IPS-20b (cell line): ENCODE measurements at regions not wholly inside any gene's neighbourhood (a gene's known extent, or its start where the extent isn't known, plus 50 kb on each side); places are given as distances from the start of the nearest gene placed in this dataset.
A peak's percentile ranks its signal among the peaks of the same experiment; 100 is the strongest.
"Not testable (repeated sequence)": the region's sequence is repeated elsewhere in the genome, so short reads cannot be mapped to it uniquely, and the experiment has no call there.

Source experiments
- H3K27ac ChIP-seq: one replicate; pipeline ENCODE4 v1.5.1; 2013; ENCODE audit warnings: low read length
- H3K27me3 ChIP-seq: 2 replicates; pipeline ENCODE4 v1.6.1; 2013; ENCODE audit warnings: mild to moderate bottlenecking, low read length, inconsistent platforms; ENCODE audit not compliant: insufficient read depth
- H3K36me3 ChIP-seq: 2 replicates; pipeline ENCODE4 v1.6.1; 2013; ENCODE audit warnings: low read depth, mild to moderate bottlenecking, inconsistent platforms, low read length, moderate library complexity; ENCODE audit not compliant: insufficient read depth
- H3K4me1 ChIP-seq: 2 replicates; pipeline ENCODE4 v1.6.1; 2013; ENCODE audit warnings: mild to moderate bottlenecking, control low read depth, inconsistent platforms, low read length, moderate library complexity; ENCODE audit not compliant: insufficient read depth
- H3K4me3 ChIP-seq: 2 replicates; pipeline ENCODE4 v1.5.1; 2013; ENCODE audit warnings: mild to moderate bottlenecking, low read length, inconsistent platforms
- H3K9ac ChIP-seq: 2 replicates; pipeline ENCODE4 v1.6.1; 2013; ENCODE audit warnings: low read depth, mild to moderate bottlenecking, inconsistent platforms, low read length, moderate library complexity
- H3K9me3 ChIP-seq: 2 replicates; pipeline ENCODE4 v1.6.1; 2013; ENCODE audit warnings: mild to moderate bottlenecking, low read depth, low read length, inconsistent platforms; ENCODE audit not compliant: insufficient read depth

DNA sequence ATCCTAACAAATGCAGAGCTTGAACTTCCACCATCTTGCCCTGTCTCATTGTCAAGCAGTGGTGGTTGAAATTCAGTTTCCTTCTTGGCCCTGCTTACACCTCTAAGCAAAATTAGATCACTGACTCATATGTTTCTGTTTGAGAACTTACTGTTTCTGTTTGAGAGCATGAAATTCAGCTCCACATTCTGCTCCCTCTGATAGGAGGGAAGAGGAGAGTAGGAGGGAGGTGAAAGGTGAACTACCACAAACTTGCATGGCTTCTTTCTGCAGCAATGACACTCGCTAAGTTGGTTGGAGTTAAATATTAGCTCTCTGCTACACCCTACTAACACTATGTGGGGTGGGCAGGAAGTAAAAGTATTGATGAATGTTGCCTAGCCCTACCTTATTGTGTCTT, 117.8 kb upstream of the EDA2R start:
- H3K27me3 ChIP-seq, result no peaks in the 10 kb centered on the region
- H3K4me1 ChIP-seq, result no peaks in the 10 kb centered on the region
- H3K4me3 ChIP-seq, result no peak overlapping the region
- H3K9me3 ChIP-seq, result no peaks in the 10 kb centered on the region
- H3K9ac ChIP-seq, result no peak overlapping the region
- no peaks in the 10 kb centered on the region for H3K36me3 ChIP-seq
- no peak overlapping the region for H3K27ac ChIP-seq

DNA sequence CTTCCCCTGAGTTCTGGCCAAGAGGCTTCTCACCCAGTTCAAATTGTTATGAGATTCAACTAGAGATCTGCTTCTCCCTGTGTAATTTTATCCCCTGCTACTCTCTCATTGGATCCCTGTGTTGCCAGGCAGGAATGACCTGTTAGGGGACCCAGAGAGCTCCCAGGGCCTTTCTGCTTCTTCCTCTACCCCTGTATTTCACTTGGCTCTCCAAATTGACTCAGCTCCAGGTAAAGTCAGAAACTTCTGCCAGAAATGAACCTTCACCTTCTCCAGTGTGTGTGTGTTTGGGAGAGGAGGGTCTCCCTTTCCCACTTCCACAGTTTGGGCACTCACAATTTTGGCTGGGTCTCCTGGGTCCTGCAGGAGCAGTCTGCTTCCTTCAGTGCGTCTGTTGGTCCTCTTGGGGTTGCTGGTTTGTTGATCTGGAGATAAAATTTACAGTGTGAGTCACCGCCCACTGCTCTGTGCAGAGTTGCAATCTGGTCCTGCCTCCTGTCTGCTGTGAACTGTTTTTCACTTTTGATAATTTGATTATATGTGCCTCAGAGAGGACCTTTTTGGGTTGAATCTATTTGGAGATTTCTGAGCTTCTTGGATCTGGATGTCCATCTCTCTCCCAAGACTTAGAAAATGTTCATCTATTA, 112.4 kb upstream of the EDA2R start:
- Histone ChIP-seq H3K27me3 (no peaks in the 10 kb centered on the region), H3K4me3 (no peak overlapping the region), H3K9me3 (no peaks in the 10 kb centered on the region), H3K27ac (no peak overlapping the region), H3K36me3 (no peaks in the 10 kb centered on the region), H3K9ac (no peak overlapping the region), H3K4me1 (no peaks in the 10 kb centered on the region)

DNA sequence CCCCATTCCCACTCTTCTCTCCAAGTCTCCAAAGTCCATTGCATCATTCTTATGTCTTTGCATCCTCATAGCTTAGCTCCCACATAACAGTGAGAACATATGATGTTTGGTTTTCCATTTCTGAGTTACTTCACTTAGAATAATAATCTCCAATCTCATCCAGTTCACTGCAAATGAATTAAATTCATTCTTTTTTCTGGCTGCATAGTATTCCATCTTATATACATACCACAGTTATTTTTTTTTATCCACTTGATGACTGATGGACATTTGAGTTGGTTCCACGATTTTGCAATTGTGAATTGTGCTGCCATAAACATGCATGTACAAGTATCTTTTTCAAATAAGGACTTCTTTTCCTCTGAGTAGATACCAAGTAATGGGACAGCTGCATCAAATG, 105.6 kb upstream of the EDA2R start:
- H3K9ac ChIP-seq, H3K4me1 ChIP-seq, H3K36me3 ChIP-seq, H3K9me3 ChIP-seq, H3K27ac ChIP-seq, H3K27me3 ChIP-seq, H3K4me3 ChIP-seq: not testable (repeated sequence)

DNA sequence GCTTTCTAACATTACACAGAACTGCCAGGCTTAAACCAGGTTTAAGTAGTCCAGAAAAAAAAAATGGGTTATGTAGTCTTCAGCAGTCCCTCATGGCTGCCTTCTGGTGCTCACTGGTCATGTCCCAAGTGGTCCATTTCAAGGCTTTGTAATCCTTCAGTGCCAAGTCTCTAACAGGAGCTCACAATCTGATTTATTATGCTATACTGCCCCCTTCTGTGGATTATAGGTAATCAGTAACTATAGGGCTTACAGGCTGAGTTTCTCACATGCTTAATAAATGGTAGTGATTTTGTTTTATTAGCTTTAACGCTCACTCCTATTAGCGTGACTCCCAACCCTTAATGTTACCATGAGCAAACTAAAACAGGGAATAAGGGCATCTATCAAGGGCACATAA, 92.5 kb upstream of the EDA2R start:
- Histone ChIP-seq H3K4me3 (no peak overlapping the region), H3K9ac (no peak overlapping the region), H3K9me3 (no peaks in the 10 kb centered on the region), H3K27ac (no peak overlapping the region), H3K4me1 (no peaks in the 10 kb centered on the region), H3K36me3 (no peaks in the 10 kb centered on the region), H3K27me3 (no peaks in the 10 kb centered on the region)

DNA sequence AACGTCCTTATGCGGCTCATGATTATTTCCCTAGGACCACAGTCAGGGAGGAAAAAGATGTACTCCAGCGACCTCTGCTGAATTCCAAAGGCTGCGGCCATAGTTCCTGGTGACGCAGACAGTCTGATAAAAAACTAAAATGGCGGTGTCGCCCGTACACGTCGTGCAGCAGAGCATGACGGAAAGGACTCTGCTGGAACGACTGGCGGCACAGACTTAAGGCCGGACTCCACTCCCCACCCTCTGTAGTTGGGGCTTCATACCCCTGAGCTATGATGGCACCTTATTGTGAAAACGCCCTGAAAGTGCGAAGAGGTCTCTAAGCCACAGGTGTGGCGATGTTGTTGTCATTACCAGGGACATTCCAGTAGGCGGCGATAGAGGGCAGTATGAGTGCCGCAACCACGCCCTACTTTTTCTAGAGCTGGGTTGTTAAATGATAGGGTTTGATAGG, 90.0 kb upstream of the EDA2R start:
- H3K9me3 ChIP-seq, result no peaks in the 10 kb centered on the region
- H3K9ac ChIP-seq, result peak overlapping the region; percentile 80; the same call in 1 of the 2 replicates
- no peaks in the 10 kb centered on the region for H3K27me3 ChIP-seq
- peak overlapping the region; percentile 91 for H3K4me3 ChIP-seq
- no peaks in the 10 kb centered on the region for H3K4me1 ChIP-seq
- H3K36me3 ChIP-seq, result no peaks in the 10 kb centered on the region
- peak overlapping the region; percentile 56 for H3K27ac ChIP-seq

DNA sequence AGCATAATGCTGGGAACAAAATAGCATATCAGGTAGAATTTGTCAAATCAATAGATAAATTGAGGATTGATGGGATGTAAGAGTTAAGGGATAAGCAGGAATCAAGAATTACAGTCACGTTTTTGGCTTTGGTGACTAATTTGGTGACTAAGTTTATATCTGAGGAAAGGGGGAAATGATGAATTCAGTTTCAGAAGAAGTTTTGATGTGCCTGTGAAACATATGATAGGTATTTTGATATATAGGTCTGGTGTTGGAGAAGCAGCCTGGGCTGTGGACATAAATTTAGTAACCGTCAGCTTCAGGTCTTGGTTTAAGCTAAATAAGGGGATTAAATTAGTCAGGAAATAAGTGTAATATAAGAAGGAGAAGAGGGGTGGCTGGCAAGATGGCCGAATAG, 79.0 kb upstream of the EDA2R start:
- no peaks in the 10 kb centered on the region for H3K9me3 ChIP-seq
- no peaks in the 10 kb centered on the region for H3K27me3 ChIP-seq
- no peak overlapping the region for H3K27ac ChIP-seq
- no peak overlapping the region for H3K4me3 ChIP-seq
- H3K9ac ChIP-seq, result no peak overlapping the region
- no peaks in the 10 kb centered on the region for H3K36me3 ChIP-seq
- H3K4me1 ChIP-seq, result no peaks in the 10 kb centered on the region

DNA sequence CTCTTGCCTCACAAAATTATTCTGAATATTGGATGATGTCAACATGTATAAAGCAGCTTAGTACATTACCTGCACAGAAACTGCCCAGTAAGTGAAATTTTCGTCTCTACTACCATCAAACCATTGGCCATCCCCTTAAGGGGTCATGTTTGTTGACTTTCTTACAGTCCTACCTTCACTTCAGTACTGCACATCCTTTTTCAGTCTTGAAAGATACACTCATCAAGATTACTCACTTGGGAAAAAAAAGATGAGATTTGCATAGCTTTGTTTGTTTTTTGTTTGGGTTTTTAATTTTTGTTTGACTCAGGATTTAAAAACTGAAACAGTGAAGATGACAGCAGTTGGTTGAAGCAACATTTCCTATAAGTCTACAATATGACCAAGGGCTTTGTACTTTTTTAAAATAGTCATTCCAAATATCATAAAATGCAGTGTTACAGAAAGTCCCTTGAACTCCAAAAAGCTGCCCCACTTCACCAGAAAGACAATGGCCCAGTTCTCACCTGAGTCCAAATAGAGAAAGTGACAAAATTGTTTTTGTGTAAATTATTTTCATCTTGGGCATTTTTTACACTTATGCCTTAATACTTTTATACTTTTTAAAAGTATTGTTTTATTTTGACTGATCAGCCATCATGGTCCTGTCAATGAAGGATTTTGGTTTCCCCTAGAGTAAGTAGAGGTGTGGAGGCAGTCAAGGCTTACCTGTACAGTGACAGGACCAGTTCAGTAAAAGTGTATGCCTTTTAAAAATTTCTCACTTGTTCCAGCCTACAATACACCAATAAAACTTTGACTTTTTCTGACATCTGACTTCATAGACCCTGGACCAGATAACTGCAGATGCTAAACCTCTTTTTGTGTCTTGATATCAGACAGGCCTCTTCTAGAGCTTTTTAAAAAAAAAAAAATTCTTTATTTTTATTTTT, 59.7 kb upstream of the EDA2R start:
- peaks cover 7% of the 10 kb centered on the region; the same call in 1 of the 2 replicates for H3K9me3 ChIP-seq
- no peaks in the 10 kb centered on the region for H3K27me3 ChIP-seq
- H3K9ac ChIP-seq, result no peak overlapping the region

DNA sequence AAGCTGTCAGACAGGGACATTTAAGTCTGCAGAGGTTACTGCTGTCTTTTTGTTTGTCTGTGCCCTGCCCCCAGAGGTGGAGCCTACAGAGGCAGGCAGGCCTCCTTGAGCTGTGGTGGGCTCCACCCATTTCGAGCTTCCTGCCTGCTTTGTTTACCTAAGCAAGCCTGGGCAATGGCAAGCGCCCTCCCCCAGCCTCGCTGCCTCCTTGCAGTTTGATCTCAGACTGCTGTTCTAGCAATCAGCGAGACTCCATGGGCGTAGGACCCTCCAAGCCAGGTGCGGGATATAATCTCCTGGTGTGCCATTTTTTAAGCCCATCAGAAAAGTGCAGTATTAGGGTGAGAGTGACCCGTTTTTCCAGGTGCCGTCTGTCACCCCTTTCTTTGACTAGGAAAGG, 53.6 kb upstream of the EDA2R start:
- H3K36me3 ChIP-seq, H3K9ac ChIP-seq, H3K4me1 ChIP-seq, H3K27ac ChIP-seq, H3K4me3 ChIP-seq, H3K27me3 ChIP-seq: not testable (repeated sequence)
- peaks cover 12% of the 10 kb centered on the region; the same call in 1 of the 2 replicates for H3K9me3 ChIP-seq

More for the DNA sequence above, 59.7 kb upstream of the EDA2R start:
- H3K4me3 ChIP-seq, result no peak overlapping the region
- no peaks in the 10 kb centered on the region for H3K36me3 ChIP-seq
- no peak overlapping the region for H3K27ac ChIP-seq
- no peaks in the 10 kb centered on the region for H3K4me1 ChIP-seq
